A673 (cell line): ENCODE measurements at regions not wholly inside any gene's neighbourhood (a gene's known extent, or its start where the extent isn't known, plus 50 kb on each side); places are given as distances from the start of the nearest gene placed in this dataset.

Source experiments
- CTCF ChIP-seq: fragments of 300-800, 200-600 bp; sonication (generic); conservative IDR thresholded peaks from 2 replicates; pipeline ENCODE4 v1.5.1; 2017; ENCODE audit warnings: low read depth, mild to moderate bottlenecking, antibody characterized with exemption, low read length, moderate library complexity, mixed read lengths
- EZH2 ChIP-seq: fragments of 200-600 bp; sonication (generic); IDR thresholded peaks from 2 replicates; pipeline ENCODE4 v1.6.1; 2017; ENCODE audit warnings: borderline replicate concordance, low read depth, mild to moderate bottlenecking, mixed read lengths, antibody characterized with exemption, low read length; ENCODE audit not compliant: poor library complexity, severe bottlenecking

GRCh38 chr20:40571639-40572038 is 117.4 kb downstream of the MAFB start:
- TF ChIP-seq CTCF (no peak), EZH2 (no peak)
